Trophoblast cell (in vitro differentiated cells and primary cell): ENCODE measurements at regions not wholly inside any gene's neighbourhood (a gene's known extent, or its start where the extent isn't known, plus 50 kb on each side); places are given as distances from the start of the nearest gene placed in this dataset.

ENCODE experiments used
- DNase-seq, 2 donors: peaks; one replicate each; pipeline ENCODE4 v3.0.0-alpha.2; 2016
- H2AFZ ChIP-seq: 2 replicates; pipeline ENCODE4 v1.6.1; 2013; ENCODE audit warnings: low read length, moderate library complexity, mild to moderate bottlenecking; ENCODE audit not compliant: insufficient read depth, poor library complexity
- H2AK5ac ChIP-seq: 2 replicates; pipeline ENCODE4 v1.6.1; 2013; ENCODE audit warnings: mild to moderate bottlenecking, low read length
- H2BK120ac ChIP-seq: 2 replicates; pipeline ENCODE4 v1.6.1; 2013; ENCODE audit warnings: low read length, mild to moderate bottlenecking, moderate library complexity; ENCODE audit not compliant: insufficient read depth, poor library complexity
- H2BK12ac ChIP-seq: 2 replicates; pipeline ENCODE4 v1.6.1; 2013; ENCODE audit warnings: mild to moderate bottlenecking, low read length, moderate library complexity
- H2BK5ac ChIP-seq: 2 replicates; pipeline ENCODE4 v1.6.1; 2013; ENCODE audit warnings: low read length, low read depth, moderate library complexity, mild to moderate bottlenecking; ENCODE audit not compliant: poor library complexity
- H3K14ac ChIP-seq: 2 replicates; pipeline ENCODE4 v1.6.1; 2013; ENCODE audit warnings: mild to moderate bottlenecking, low read length
- H3K18ac ChIP-seq: 2 replicates; pipeline ENCODE4 v1.6.1; 2013; ENCODE audit warnings: mild to moderate bottlenecking, low read length
- H3K23ac ChIP-seq: 2 replicates; pipeline ENCODE4 v1.6.1; 2013; ENCODE audit warnings: low read length
- H3K27ac ChIP-seq: 2 replicates; pipeline ENCODE4 v1.5.1; 2013; ENCODE audit warnings: low read depth, mild to moderate bottlenecking, inconsistent platforms, low read length, moderate library complexity
- H3K27me3 ChIP-seq: 2 replicates; pipeline ENCODE4 v1.6.1; 2013; ENCODE audit warnings: inconsistent platforms, mild to moderate bottlenecking, low read length, moderate library complexity; ENCODE audit not compliant: insufficient read depth
- H3K36me3 ChIP-seq, 2 experiments: 1 replicate in 1 of 2; 2 replicates in 1 of 2; pipeline ENCODE4 v1.6.1; 2013; ENCODE audit warnings: low read length in 2 of 2, mild to moderate bottlenecking in 2 of 2, moderate library complexity in 1 of 2; ENCODE audit not compliant: insufficient read depth in 2 of 2, control insufficient read depth in 1 of 2
- H3K4ac ChIP-seq: 2 replicates; pipeline ENCODE4 v1.6.1; 2013; ENCODE audit warnings: low read depth, mild to moderate bottlenecking, low read length, moderate library complexity
- H3K4me1 ChIP-seq, 2 experiments: 1 replicate in 1 of 2; 2 replicates in 1 of 2; pipeline ENCODE4 v1.6.1; 2013; ENCODE audit warnings: low read length in 2 of 2, mild to moderate bottlenecking in 2 of 2, moderate library complexity in 1 of 2; ENCODE audit not compliant: insufficient read depth in 2 of 2, control insufficient read depth in 1 of 2
- H3K4me2 ChIP-seq: 2 replicates; pipeline ENCODE4 v1.6.1; 2013; ENCODE audit warnings: inconsistent platforms, mild to moderate bottlenecking, low read length, moderate library complexity
- H3K4me3 ChIP-seq: 2 replicates; pipeline ENCODE4 v1.5.1; 2013; ENCODE audit warnings: mild to moderate bottlenecking, low read depth, low read length, inconsistent platforms
- H3K79me1 ChIP-seq: one replicate; pipeline ENCODE4 v1.6.1; 2013; ENCODE audit warnings: low read length
- H3K79me2 ChIP-seq: 2 replicates; pipeline ENCODE4 v1.6.1; 2013; ENCODE audit warnings: low read length, mild to moderate bottlenecking; ENCODE audit not compliant: control insufficient read depth, insufficient read depth, poor library complexity
- H3K9ac ChIP-seq: 2 replicates; pipeline ENCODE4 v1.6.1; 2013; ENCODE audit warnings: mild to moderate bottlenecking, low read length
- H3K9me3 ChIP-seq: 2 replicates; pipeline ENCODE4 v1.6.1; 2013; ENCODE audit warnings: low read depth, mild to moderate bottlenecking, control low read depth, inconsistent platforms, low read length; ENCODE audit not compliant: insufficient read depth
- H4K12ac ChIP-seq: 2 replicates; pipeline ENCODE4 v1.6.1; 2013; ENCODE audit warnings: low read depth, mild to moderate bottlenecking, low read length, moderate library complexity
- H4K8ac ChIP-seq: 2 replicates; pipeline ENCODE4 v1.6.1; 2013; ENCODE audit warnings: low read depth, mild to moderate bottlenecking, low read length, moderate library complexity
- H4K91ac ChIP-seq: one replicate; pipeline ENCODE4 v1.6.1; 2013; ENCODE audit warnings: low read depth, mild to moderate bottlenecking, low read length, moderate library complexity
- WGBS: extraction: QIAGEN DNeasy Blood & Tissue Kit; methylation state at CpG from one replicate; pipeline ENCODE4 v1.1.7; 2013; ENCODE audit warnings: missing lambda C conversion rate; ENCODE audit not compliant: insufficient read length, insufficient coverage; ENCODE audit errors: extremely low coverage; 5-methylcytosine and 5-hydroxymethylcytosine counted together

GRCh38 chr13:57546942-57547341, 84.6 kb upstream of the PCDH17 start:
- Histone ChIP-seq H4K12ac (no peak overlapping the region), H3K4me2 (no peak overlapping the region), H3K79me1 (no peaks in the 10 kb centered on the region), H4K91ac (no peak overlapping the region), H3K9me3 (no peaks in the 10 kb centered on the region), H3K27me3 (no peaks in the 10 kb centered on the region), H2BK5ac (no peak overlapping the region), H2AK5ac (no peak overlapping the region), H3K14ac (no peak overlapping the region), H3K18ac (no peak overlapping the region), H3K4me3 (no peak overlapping the region), H2AFZ (no peak overlapping the region), H2BK12ac (no peak overlapping the region), H3K23ac (no peak overlapping the region), H3K4me1 (no peaks in the 10 kb centered on the region), H3K27ac (no peak overlapping the region), H3K4ac (no peak overlapping the region), H2BK120ac (no peak overlapping the region), H3K9ac (no peak overlapping the region), H3K36me3 (no peaks in the 10 kb centered on the region), H4K8ac (no peak overlapping the region), H3K79me2 (no peaks in the 10 kb centered on the region)
- no peak for DNase-seq

- Histone ChIP-seq H3K18ac (no peak overlapping the region), H3K4me2 (no peak overlapping the region), H3K4ac (no peak overlapping the region), H2AFZ (no peak overlapping the region), H3K79me1 (no peaks in the 10 kb centered on the region), H3K4me3 (no peak overlapping the region), H2BK12ac (no peak overlapping the region), H2BK120ac (no peak overlapping the region), H3K9me3 (no peaks in the 10 kb centered on the region), H3K27me3 (no peaks in the 10 kb centered on the region), H3K27ac (no peak overlapping the region), H3K36me3 (no peaks in the 10 kb centered on the region), H3K9ac (no peak overlapping the region), H4K12ac (no peak overlapping the region), H3K23ac (no peak overlapping the region), H4K91ac (no peak overlapping the region), H3K79me2 (no peaks in the 10 kb centered on the region), H2BK5ac (no peak overlapping the region), H4K8ac (no peak overlapping the region), H2AK5ac (no peak overlapping the region), H3K14ac (no peak overlapping the region), H3K4me1 (peaks cover 0 to 2% of the 10 kb centered on the region in 2 experiments)
- no peak for DNase-seq
- WGBS = no CpG with 5 or more reads among the region's 3 CpGs
Observed at GRCh38 chr13:57552437-57552836, 79.1 kb upstream of the PCDH17 start.

GRCh38 chr13:57553932-57554331, 77.6 kb upstream of the PCDH17 start:
- Histone ChIP-seq H3K4me2 (no peak overlapping the region), H2AK5ac (no peak overlapping the region), H3K79me1 (no peaks in the 10 kb centered on the region), H3K4ac (no peak overlapping the region), H3K18ac (no peak overlapping the region), H4K8ac (no peak overlapping the region), H4K91ac (no peak overlapping the region), H3K9me3 (no peaks in the 10 kb centered on the region), H2BK120ac (no peak overlapping the region), H2BK5ac (no peak overlapping the region), H3K4me1 (peaks cover 0 to 2% of the 10 kb centered on the region in 2 experiments), H3K9ac (no peak overlapping the region), H3K27me3 (no peaks in the 10 kb centered on the region), H2BK12ac (no peak overlapping the region), H3K23ac (no peak overlapping the region), H3K36me3 (no peaks in the 10 kb centered on the region), H3K27ac (no peak overlapping the region), H2AFZ (no peak overlapping the region), H4K12ac (no peak overlapping the region), H3K14ac (no peak overlapping the region), H3K4me3 (no peak overlapping the region), H3K79me2 (no peaks in the 10 kb centered on the region)
- WGBS = no CpG with 5 or more reads among the region's 1 CpG
- no peak for DNase-seq

- H2AK5ac ChIP-seq = no peak overlapping the region
- H4K91ac ChIP-seq = no peak overlapping the region
- no peak overlapping the region for H3K4me3 ChIP-seq
- no peak overlapping the region for H3K23ac ChIP-seq
- H4K8ac ChIP-seq = no peak overlapping the region
- no peak overlapping the region for H2BK5ac ChIP-seq
- H4K12ac ChIP-seq = no peak overlapping the region
- H3K79me2 ChIP-seq = no peaks in the 10 kb centered on the region
- no peak overlapping the region for H3K14ac ChIP-seq
- H3K27ac ChIP-seq = no peak overlapping the region
- peak in 1 of 2 donors; percentile 1 for DNase-seq
- no peak overlapping the region for H2AFZ ChIP-seq
- no peaks in the 10 kb centered on the region for H3K36me3 ChIP-seq
- no CpG with 5 or more reads among the region's 4 CpGs for WGBS
- no peak overlapping the region for H3K9ac ChIP-seq
- no peaks in the 10 kb centered on the region for H3K4me1 ChIP-seq
- no peak overlapping the region for H3K4me2 ChIP-seq
- no peaks in the 10 kb centered on the region for H3K79me1 ChIP-seq
- H2BK120ac ChIP-seq = no peak overlapping the region
- no peak overlapping the region for H3K18ac ChIP-seq
- H3K9me3 ChIP-seq = no peaks in the 10 kb centered on the region
- no peaks in the 10 kb centered on the region for H3K27me3 ChIP-seq
- no peak overlapping the region for H3K4ac ChIP-seq
- no peak overlapping the region for H2BK12ac ChIP-seq
Observed at GRCh38 chr13:57558051-57558467, 73.5 kb upstream of the PCDH17 start.
